ENCODE measurements at regions not wholly inside any gene's neighbourhood (a gene's known extent, or its start where the extent isn't known, plus 50 kb on each side); places are given as distances from the start of the nearest gene placed in this dataset.

GRCh38 chr9:115629879-115630840 is 512.2 kb upstream of the TNC start:
- H3K4me3 ChIP-seq (ENCODE audit: low read length): no peak overlapping the region
- no peak for DNase-seq (ENCODE audit: low read depth)
- TF ChIP-seq CTCF (conservative IDR thresholded peaks at IDR 0.05; ENCODE audit: low read depth, low read length): no peak

GRCh38 chr9:115632391-115632790 is 514.4 kb upstream of the TNC start:
- no peak for TF ChIP-seq CTCF (conservative IDR thresholded peaks at IDR 0.05; ENCODE audit: low read depth, low read length)
- no peak for DNase-seq (ENCODE audit: low read depth)
- H3K4me3 ChIP-seq (ENCODE audit: low read length): no peak overlapping the region

- H3K4me3 ChIP-seq (ENCODE audit: low read length): no peak overlapping the region
- TF ChIP-seq CTCF (conservative IDR thresholded peaks at IDR 0.05; ENCODE audit: low read depth, low read length): no peak
- DNase-seq (ENCODE audit: low read depth): no peak
Measured at GRCh38 chr9:115633104-115633503, 515.1 kb upstream of the TNC start.

- no peak for TF ChIP-seq CTCF (conservative IDR thresholded peaks at IDR 0.05; ENCODE audit: low read depth, low read length)
- no peak overlapping the region for H3K4me3 ChIP-seq (ENCODE audit: low read length)
Measured at GRCh38 chr9:115635680-115636383, 517.8 kb upstream of the PAPPA start.

GRCh38 chr9:115636596-115636995 is 517.0 kb upstream of the PAPPA start:
- DNase-seq (ENCODE audit: low read depth): no peak
- TF ChIP-seq CTCF (conservative IDR thresholded peaks at IDR 0.05; ENCODE audit: low read depth, low read length): no peak
- no peak overlapping the region for H3K4me3 ChIP-seq (ENCODE audit: low read length)

More at GRCh38 chr9:115635680-115636383, 517.8 kb upstream of the PAPPA start:
- DNase-seq (ENCODE audit: low read depth): no peak

- TF ChIP-seq CTCF (conservative IDR thresholded peaks at IDR 0.05; ENCODE audit: low read depth, low read length): no peak
- H3K4me3 ChIP-seq (ENCODE audit: low read length): no peak overlapping the region
- no peak for DNase-seq (ENCODE audit: low read depth)
Measured at GRCh38 chr9:115637661-115638060, 515.9 kb upstream of the PAPPA start.

Measured in retinal pigment epithelial cell (primary cell).